Adrenal gland (tissue), 5 donors: ENCODE measurements at regions not wholly inside any gene's neighbourhood (a gene's known extent, or its start where the extent isn't known, plus 50 kb on each side); places are given as distances from the start of the nearest gene placed in this dataset.

Experiments
- CTCF ChIP-seq, 6 experiments: fragments of 450-650 bp in 4 of 6; fragments of 200-600 bp in 2 of 6; sonication (generic) in 1 of 6; IDR thresholded peaks; 1 replicate in 5 of 6; 2 replicates in 1 of 6; pipeline versions ENCODE4 v1.5.1 to v1.8.0; 2016 to 2021; ENCODE audit warnings: antibody characterized with exemption in 6 of 6, mild to moderate bottlenecking in 2 of 6, moderate library complexity in 1 of 6
- POLR2A ChIP-seq, 2 donors: fragments of 450-650 bp; IDR thresholded peaks; one replicate each; pipeline ENCODE4 v1.6.1; 2017; ENCODE audit warnings: antibody characterized with exemption in 2 of 2, mild to moderate bottlenecking in 2 of 2, moderate library complexity in 1 of 2
- donor health status: DM: no; HTN: no; CAD: no.

GRCh38 chr20:23244156-23244915 lies 106.3 kb upstream of the NXT1 start:
- TF ChIP-seq CTCF (IDR thresholded peaks at IDR 0.05) (no peak), POLR2A (IDR thresholded peaks at IDR 0.05) (no peak)
